GM18520 (cell line): ENCODE measurements at regions not wholly inside any gene's neighbourhood (a gene's known extent, or its start where the extent isn't known, plus 50 kb on each side); places are given as distances from the start of the nearest gene placed in this dataset.

Source experiments
- ATAC-seq: cut with Tn5 transposase; IDR thresholded peaks from one replicate; pipeline ENCODE4 v1.9.1; 2021; ENCODE audit not compliant: unreplicated experiment

DNA sequence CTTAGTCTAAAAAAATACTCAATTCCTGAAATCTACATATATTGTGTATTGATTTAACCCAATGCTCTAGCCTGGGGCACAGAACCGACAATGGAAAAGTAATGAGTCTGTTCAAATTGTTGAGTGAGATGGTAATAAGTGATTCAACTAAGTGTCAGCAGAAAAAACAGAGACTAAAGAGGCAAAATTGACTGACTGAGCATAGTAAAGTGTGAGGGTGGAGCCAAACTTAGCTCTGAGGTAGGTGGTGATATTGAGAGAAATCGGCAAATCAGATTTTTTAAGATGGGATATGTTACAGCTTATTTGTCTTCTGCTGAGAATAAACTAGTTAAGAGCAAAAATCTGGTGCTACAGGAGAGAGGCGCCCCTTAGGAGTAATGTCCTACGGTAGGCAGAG is 764.0 kb upstream of the LRRN3 start:
- no peak for ATAC-seq

DNA sequence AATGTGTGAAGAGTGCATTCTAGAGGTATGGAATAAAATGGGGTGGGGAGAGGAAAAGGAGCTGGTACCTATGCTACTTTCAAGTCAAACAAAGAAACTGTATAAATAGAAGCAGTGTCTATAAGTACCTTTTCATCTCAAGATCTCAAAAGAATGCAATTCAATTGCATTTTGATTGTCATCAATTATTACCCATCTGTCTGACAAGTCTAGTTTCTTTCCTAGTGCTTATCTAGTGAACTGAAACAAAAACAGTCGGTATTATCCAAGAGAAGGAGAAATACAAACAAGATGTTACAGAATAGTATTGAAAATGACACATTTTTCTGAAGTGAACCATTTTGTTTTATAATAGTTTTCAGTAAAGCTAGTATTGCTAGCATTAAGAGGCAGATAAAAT is 754.5 kb upstream of the LRRN3 start:
- ATAC-seq = no peak

DNA sequence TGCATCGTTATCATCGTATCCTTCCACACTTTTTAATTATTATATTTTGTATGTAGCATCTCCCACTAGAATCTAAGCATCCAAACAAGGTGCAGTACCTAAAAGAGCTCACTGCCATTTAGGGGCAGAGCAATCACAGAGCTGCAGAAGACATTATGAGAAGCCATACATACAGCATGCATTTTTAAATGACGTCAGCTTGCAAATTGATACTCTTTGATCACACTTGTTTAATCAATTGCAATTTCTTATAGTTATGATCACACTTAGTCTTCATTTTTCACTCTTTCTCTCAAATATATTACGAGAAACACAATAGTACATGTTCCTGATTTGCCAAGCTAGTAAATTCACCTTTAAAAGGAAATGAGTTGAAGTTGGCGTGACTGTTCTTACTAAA is 753.3 kb upstream of the LRRN3 start:
- no peak for ATAC-seq

DNA sequence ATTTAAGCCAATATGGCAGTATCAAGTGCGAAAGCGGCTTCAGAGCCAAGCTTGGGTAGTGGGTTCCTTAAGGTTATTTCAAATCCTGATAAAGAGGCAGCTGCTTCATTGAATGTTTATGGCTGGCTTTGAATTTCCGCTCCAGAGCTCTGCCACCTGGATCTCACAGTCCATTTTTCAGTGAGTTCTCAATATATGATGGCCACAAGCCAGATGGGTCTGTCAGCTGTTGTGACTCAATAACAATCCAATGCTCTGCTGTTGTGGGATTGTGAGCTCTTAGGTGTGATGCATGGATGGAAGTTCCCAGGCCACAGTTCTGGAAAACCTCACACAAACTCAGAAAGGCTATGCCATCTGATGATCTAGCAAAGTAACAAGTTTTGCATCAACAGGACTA is 743.8 kb upstream of the LRRN3 start:
- ATAC-seq = no peak

DNA sequence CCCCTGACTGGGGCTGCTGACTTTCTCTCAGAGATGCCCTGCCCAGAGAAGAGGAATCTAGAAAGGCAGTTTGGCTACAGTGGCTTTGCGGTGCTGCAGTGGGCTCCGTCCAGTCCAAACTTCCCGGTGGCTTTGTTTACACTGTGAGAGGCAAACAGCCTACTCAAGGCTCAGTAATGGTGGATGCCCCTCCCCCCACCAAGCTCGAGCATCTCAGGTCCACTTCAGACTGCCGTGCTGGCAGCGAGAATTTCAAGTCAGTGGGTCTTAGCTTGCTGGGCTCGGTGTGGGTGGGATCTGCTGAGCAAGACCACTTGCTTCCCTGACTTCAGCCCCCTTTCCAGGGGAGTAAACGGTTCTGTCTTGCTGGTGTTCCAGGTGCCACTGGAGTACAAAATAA is 734.5 kb upstream of the LRRN3 start:
- ATAC-seq = no peak

DNA sequence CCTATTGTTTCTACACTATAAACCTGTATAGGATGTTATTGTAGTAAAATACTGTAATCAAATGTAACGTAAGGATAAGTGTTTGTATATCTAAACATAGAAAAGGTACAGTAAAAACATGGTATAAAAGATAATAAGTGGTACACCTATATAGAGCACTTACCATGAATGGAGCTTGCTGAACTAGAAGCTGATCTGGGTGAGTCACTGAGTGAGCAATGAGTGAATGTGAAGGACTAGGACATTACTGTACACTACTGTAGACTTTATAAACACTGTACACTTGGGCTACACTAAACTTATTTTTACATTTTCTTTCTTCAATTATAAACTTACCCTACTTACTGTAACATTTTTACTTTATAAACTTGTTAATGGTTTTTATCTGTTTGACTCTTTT is 732.9 kb upstream of the LRRN3 start:
- no peak for ATAC-seq

DNA sequence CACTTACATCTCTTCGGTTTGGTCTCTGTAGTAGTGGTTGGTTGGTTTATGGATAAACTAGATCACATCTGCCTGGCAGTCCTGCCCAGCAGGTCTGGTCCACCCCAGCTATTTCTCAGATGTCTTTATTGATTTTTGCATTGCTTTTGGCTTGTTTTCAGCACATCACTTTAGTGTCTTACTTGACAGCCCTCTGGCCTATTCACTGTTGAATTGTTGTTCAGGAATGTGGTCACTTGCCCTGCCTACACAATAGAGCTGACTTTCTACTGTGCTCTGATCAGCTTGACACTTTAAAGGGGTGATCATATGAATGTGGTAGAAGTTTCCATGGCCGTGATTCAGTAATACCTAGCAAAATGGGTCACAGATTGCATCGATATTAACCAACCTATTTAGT is 719.2 kb upstream of the LRRN3 start:
- no peak for ATAC-seq

DNA sequence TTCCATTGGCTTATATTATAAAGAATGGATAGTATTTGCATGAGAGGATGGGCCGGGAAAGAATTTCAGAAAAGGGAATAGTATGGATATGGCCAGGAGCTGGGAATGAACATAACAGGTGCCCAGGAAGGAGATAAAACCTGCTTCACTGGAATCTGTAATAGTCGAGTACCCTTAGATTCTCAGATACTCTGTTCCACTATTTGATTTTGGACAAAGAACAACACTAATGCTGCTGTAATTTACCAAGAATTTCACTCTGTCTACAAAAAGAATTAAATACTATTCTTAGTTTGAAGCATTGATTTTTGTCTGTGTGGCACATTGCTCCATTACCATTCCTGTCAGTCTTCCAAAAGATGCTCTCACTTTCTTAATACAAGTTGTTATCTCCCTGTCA is 718.2 kb upstream of the LRRN3 start:
- no peak for ATAC-seq

DNA sequence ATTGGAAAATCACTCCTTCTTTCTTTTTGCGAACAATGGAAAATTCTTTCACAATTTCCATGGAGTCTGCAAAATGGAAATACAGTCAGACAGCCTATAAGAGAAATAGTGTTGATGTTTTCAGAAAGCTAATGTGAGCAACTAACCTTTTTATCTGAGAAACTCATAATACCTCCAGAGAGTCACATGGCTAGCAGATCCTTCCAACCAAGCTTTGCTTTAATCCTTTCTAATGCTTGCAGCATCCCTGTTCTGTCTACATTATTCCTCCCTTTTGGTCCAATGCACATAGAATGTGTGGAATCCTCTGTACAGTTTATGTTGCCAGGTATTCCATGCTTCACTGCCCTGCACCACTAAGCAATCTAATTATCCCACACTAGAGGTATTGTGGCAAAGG is 717.5 kb upstream of the LRRN3 start:
- no peak for ATAC-seq

DNA sequence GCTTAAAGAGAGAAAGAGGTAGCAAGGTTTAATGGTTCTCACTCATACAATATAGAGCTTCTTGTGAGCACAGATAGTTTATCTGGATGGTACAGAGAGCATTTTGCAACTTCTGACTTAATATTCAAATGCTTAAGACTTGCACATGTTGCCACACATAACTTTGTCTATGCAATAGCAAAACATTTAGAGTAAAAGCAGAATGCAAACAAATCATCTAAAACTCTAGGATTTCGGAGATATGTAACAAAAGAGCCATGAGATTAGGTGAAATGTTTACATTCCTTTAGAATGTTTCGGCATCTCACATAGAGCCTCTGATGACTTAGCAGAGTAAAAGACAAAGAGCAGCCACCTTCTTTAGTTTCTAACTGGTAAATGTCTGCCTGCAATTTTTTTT is 717.1 kb upstream of the LRRN3 start:
- ATAC-seq = no peak

DNA sequence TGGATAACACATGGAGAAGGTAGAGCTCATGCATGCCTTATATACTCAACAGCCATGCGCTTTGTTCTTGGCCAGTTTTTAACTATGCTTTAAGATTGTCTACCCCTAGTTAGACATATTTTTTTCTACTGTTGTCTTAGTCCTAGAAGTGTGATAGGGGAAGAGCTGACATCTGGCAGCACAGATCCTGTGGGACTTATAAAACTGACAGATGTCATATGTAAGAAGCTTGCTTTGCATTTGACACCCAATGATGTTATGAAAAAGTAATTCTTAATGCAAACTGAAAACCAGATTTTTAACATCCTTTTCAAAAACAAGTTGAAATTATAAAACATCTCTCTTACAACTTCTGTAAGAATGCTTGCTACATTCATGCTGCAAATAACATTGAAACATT is 715.9 kb upstream of the LRRN3 start:
- no peak for ATAC-seq

DNA sequence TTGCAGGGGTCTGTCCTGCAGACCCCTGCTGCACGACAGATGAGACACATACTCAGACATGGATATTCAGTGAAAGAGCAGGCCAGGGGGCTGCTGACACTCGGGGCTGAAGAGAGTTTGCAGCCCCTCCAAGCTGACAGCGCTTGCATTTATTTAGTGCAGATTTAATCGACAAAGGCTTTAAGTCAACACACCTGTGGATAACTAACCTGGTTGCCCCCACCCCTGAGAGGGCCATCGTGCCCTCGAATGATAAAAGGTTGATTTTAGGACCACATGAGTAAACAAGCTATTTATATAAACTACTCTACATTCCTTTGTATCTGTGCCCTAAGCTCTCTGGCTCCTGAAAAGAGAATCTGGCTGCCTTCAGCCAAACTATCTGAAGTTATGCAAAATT is 708.2 kb upstream of the LRRN3 start:
- no peak for ATAC-seq

DNA sequence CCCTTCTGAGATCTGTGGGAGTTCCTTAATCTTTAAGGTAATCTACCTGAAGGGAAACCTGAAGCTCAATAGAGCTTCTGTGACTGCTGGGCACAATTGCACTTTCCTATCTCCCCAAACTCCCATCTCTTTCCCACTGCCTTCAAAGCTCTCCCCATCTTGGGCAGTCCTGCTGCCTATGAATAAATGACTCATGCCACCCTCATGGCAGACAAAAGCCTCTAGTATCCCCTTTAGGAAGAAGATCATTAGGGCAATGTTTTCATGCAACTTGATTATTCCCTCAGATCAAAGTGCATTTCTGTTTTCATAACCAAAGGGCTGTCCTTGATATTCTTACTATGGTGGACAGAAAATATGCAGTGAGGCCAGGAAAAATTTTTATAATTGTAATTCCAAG is 704.9 kb upstream of the LRRN3 start:
- ATAC-seq = no peak

DNA sequence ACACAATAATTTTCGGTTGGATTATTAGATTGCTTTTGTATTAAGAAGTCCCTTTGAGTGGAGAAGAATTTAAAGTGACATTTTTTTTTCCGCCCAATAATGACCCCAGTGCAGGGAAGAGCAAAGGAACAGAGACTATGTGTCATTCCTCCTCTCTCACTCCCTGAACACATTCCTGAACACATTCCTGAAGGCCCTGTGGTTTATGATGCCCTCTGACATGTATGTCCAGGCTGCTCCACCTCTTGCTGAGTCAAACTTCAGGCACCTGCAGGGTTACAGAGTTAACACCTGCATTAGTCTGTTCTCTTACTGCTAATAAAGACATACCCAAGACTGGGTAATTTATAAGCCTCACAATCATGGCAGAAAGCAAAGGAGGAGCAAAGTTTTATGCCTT is 704.0 kb upstream of the LRRN3 start:
- no peak for ATAC-seq

DNA sequence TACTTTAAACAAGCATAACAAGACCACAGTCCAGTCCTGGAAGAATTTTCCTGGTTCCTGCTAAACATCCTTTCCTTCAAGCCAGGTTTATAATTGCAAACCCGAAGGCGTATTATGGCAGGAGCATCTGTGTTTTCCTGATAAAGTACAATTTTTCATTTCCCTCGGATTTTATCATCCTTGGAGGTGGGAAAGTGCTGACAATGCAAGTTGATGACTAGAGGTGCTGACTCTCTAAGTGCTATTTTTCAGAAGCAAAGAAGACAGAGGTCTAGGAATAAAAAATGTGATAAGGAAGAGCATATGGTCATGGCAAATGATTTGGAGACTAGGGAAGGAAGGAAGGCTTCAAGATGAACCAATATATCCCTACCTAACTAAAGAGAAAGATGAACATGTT is 703.2 kb upstream of the LRRN3 start:
- no peak for ATAC-seq

DNA sequence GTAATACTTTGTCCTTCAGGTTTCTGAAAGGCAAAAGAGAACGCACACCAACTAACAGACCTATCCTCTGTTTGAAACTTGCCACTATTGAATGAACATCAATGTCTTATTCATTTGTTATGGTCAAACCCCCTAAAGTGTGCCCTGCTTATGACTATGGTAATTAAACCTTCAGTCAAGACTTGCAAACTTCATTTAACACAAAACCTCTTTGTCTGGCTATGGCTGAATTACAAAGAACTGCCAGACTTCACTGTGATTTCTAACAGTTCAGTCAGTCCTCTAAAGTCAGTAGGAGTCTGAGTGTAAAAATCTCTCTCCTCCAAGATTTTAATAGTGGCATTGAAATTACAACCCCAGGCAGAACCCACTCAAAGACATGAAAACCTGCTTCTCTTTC is 702.5 kb upstream of the LRRN3 start:
- no peak for ATAC-seq

DNA sequence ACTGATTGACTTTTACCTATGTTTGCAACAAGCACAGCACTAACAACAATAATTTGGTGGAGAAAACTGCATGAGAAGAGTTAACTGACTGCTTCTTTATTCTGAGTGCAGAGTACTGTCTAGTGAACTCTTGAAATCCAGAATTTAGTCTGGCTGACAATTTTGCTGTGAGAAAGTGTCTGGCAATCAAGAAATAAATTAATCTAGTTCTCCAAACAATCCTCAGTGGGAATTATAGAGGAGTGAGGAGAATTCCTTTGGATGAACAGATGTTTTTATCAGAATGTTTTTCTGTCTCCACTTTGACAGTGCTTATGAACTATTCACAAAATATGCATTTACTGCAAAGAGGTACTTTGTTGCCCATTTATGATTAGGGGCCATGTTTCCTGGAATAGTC is 694.9 kb upstream of the LRRN3 start:
- no peak for ATAC-seq

DNA sequence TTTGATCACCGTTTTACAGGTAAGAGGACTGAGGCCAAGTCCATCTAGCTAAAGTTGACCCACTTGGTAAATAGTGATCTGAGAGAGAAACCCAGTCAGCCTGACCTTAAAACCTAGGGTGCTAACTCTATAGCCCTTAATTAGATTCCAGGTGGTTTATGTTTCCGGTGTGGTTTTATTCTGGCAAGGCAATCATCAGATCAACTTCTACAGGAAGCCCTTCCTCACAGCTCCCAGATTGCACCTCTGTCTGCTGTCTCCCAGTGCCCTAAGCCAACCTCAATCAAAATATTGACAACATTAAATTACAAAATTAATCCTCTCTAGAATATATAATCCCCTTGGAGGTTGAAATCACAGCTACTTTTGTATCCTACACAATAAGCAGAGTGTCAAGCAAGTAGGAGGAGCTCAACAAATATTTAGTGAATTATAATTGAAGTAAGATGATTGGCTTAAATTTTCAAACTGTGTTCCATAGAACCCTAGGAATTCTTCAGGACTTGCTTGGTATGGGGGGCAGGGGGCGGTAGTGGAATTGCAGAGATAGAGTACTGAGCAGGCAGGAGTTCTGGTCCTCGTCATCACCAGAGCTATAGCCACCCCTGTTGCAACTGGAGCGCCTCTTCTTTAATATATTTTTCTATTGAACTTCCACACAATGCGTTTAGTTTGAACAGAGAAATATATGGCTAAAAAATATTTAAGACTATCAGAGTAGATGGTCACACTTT is 692.8 kb upstream of the LRRN3 start:
- no peak for ATAC-seq

DNA sequence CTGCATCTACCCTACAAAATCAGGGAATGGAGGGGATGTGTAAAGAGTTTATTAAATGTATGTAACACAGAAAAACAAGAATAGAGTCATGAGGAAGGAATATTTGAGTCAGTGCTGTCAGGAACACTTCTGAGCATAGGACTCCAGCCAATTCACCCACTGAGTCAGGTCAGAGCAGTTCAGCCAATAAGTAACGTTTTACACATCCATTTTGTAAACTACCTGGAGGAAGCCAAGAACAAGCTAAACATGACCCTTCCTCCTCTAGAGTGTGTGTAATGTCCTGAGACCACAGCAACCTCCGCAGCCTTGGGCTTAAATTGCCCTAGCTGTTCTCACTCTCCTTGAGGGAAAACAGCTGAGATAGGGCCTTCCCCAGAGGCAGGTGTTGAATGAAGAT is 691.5 kb upstream of the LRRN3 start:
- ATAC-seq = no peak

DNA sequence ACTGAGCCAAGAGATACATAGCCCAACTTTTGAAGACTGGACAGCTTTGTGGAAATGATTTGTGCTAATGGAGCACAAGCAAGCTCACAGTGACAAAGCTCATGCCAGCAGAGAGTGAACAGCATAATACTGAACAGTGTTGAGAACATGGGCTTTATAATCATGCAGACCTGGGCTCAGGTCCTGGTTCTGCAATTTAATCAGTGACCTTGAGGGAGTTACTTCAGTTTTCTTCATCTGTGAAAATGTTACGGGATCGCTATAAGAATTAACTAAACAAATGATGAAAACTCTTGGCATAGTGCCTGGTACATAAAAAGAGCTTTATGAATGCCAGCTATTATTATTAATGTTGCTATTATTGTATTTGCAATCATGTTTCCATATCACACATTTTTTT is 690.5 kb upstream of the LRRN3 start:
- ATAC-seq = no peak

DNA sequence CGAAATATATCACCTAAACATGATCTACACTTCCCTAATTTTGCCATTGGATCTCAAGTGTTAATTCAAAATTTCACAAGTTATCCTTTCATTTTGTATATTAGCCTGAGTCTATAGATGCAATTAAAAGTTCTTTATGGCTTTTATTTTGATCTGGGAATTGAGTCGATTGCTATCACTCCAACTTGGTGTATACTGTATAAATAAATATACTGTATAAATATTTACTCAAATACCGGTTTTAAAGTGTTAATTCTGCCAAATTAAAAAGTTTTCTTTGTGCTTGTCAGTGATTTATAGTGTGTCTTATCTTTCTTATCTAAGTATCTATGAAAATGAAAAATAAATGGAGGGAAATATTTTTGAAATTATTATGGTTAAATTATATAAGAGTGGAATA is 683.7 kb upstream of the LRRN3 start:
- ATAC-seq = no peak

DNA sequence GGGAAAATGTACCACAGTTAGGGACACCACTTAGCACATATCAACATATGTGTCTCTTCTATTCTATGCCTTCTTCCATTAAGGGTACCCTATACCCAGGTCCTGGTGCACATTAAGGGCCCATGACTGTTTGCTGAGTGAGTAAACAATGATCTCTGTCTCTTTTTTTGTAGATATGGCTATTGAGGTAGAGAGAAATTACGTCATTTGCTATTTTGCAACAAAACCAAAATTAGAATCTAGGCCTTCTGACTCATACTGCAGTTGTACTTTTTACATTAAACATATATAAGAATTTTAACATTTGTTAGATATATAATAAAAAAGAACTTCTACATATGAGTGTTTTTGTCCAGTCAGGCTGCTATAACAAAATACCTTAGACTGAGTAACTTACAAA is 683.2 kb upstream of the LRRN3 start:
- ATAC-seq = no peak

DNA sequence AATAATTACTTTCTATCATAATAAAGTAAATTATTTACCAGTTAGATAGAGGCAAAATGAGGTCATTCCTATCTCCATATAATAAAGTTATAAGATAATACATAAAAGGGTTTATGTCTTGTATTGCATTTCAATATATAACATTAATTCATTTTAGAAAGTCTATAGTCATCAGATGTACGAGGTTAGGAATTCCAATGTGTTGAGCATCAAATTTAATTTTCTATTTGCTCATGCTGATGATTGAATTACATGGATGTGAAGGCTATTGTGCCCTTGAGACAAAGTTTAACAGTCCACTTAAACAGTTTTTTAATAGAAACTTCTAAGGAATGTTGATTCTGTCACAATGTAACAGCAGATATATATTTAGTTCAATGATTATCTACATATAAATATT is 678.3 kb upstream of the LRRN3 start:
- ATAC-seq = no peak

DNA sequence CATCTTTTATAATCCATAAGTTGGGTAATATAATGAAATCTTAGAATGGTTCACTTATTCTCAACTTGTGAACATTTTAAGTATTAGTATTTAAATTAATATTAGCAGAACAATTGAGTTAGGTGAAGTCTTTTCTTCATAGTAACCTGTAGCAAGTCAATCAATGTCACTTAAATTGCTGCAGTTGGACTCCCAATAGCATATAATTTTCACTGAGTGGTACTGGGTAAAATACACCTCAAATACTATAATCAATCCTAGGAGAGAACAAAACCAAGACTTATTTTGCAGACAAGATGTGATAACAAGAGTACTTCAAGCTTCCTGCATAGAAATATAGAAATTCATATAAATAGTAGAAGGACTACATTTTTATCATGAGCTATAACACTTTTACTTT is 677.9 kb upstream of the LRRN3 start:
- no peak for ATAC-seq
